ENCODE measurements at regions not wholly inside any gene's neighbourhood (a gene's known extent, or its start where the extent isn't known, plus 50 kb on each side); places are given as distances from the start of the nearest gene placed in this dataset.

DNA sequence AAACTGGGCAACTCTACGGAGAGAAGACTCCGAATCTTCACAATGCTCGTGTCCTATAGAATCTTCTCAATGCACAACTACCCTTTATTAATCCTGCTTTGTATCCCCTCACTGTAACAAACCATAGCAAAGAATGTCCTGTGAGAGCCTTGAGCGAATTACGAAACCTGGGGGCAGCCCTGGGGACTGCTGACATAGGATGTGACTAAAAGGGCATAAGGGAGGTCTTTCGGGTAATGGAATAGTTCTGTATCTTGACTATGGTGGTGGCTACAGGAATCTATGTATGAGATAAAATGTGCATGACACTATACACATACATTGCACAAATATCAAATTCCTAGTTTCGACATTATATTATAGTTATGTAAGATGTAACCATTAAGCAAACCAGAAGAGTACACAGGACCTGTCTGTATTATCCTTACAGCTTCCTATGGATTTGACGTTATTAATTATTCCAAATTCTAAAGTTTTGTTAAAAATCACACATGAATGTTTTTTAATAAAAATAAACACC is 162.5 kb upstream of the KCTD7 start:
- TF ChIP-seq, protein P1, sequence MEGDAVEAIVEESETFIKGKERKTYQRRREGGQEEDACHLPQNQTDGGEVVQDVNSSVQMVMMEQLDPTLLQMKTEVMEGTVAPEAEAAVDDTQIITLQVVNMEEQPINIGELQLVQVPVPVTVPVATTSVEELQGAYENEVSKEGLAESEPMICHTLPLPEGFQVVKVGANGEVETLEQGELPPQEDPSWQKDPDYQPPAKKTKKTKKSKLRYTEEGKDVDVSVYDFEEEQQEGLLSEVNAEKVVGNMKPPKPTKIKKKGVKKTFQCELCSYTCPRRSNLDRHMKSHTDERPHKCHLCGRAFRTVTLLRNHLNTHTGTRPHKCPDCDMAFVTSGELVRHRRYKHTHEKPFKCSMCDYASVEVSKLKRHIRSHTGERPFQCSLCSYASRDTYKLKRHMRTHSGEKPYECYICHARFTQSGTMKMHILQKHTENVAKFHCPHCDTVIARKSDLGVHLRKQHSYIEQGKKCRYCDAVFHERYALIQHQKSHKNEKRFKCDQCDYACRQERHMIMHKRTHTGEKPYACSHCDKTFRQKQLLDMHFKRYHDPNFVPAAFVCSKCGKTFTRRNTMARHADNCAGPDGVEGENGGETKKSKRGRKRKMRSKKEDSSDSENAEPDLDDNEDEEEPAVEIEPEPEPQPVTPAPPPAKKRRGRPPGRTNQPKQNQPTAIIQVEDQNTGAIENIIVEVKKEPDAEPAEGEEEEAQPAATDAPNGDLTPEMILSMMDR (IDR thresholded peaks at IDR 0.05) = no peak
- TF ChIP-seq POLR2A (IDR thresholded peaks at IDR 0.05) = no peak
